HCT116 (cell line): ENCODE measurements at regions not wholly inside any gene's neighbourhood (a gene's known extent, or its start where the extent isn't known, plus 50 kb on each side); places are given as distances from the start of the nearest gene placed in this dataset.

Experiments used
- ATAC-seq: fragments of 200-7000 bp; cut with Tn5 transposase; 2 replicates; pipeline ENCODE4 v1.9.1; 2020; ENCODE audit warnings: mild to moderate bottlenecking, moderate library complexity
- BruUV-seq: library from RNA; stranded (reverse); fragments of 400-500 nt; replicated peaks from 2 replicates; lab custom pipeline; 2021; lab: Mats Ljungman, UMichigan
- CTCF ChIA-PET: fragments of 300-600 bp; sonication (Branson Sonifier 250); formaldehyde crosslinking; loops from one replicate; lab custom pipeline; 2021; ENCODE audit warnings: antibody characterized with exemption; lab: Charles Lee
- POLR2A ChIA-PET: fragments of 300-600, 350-600 bp; sonication (Branson Sonifier 250); formaldehyde crosslinking; loops from one replicate; lab custom pipeline; 2021; ENCODE audit warnings: antibody characterized with exemption; lab: Charles Lee
- RAD21 ChIA-PET, 2 experiments: fragments of 300-600 bp; sonication (Branson Sonifier 250); formaldehyde crosslinking; loops; one replicate each; lab custom pipeline; 2023; ENCODE audit warnings: low total read pairs in 2 of 2; ENCODE audit not compliant: uncharacterized antibody in 2 of 2, unreplicated experiment in 2 of 2, low non-redundant PET in 1 of 2; lab: Charles Lee
- DNase-seq: peaks from one replicate; pipeline ENCODE4 v3.0.0-alpha.2; 2010; ENCODE audit warnings: low read depth, low spot score
- H2AFZ ChIP-seq: fragments of 200-600 bp; shearing (Covaris generic), sonication (generic); 2 replicates; pipeline ENCODE4 v1.6.1; 2017; ENCODE audit warnings: low read depth, mixed run types, mixed read lengths, antibody characterized with exemption, low read length; ENCODE audit not compliant: poor library complexity, severe bottlenecking
- H3K27ac ChIP-seq: 2 replicates; pipeline ENCODE4 v1.5.1; 2012; ENCODE audit warnings: low read depth, low read length
- H3K27me3 ChIP-seq: fragments of 200-600 bp; sonication (generic); 2 replicates; pipeline ENCODE4 v1.6.1; 2016; ENCODE audit warnings: mixed run types, low read length, mixed read lengths; ENCODE audit not compliant: insufficient read depth
- H3K36me3 ChIP-seq, 2 experiments: fragments of 200-500 bp in 1 of 2; fragments of 200-600 bp in 1 of 2; sonication (Bioruptor generic) in 1 of 2; sonication (generic) in 1 of 2; 2 replicates each; pipeline versions ENCODE4 v1.5.1 to v1.6.1; 2014 to 2016; ENCODE audit warnings: low read length in 2 of 2, inconsistent platforms in 1 of 2, mixed read lengths in 1 of 2, mixed run types in 1 of 2; ENCODE audit not compliant: insufficient read depth in 2 of 2, control insufficient read depth in 1 of 2
- H3K4me1 ChIP-seq, 2 experiments: fragments of 200-600 bp in 1 of 2; sonication (generic) in 1 of 2; 2 replicates each; pipeline versions ENCODE4 v1.5.1 to v1.6.1; 2012 to 2017; ENCODE audit warnings: low read length in 2 of 2, inconsistent platforms in 1 of 2, mild to moderate bottlenecking in 1 of 2, mixed read lengths in 1 of 2, mixed run types in 1 of 2, moderate library complexity in 1 of 2; ENCODE audit not compliant: insufficient read depth in 2 of 2, control insufficient read depth in 1 of 2
- H3K4me2 ChIP-seq: fragments of 200-600 bp; sonication (generic); 2 replicates; pipeline ENCODE4 v1.6.1; 2017; ENCODE audit warnings: mixed run types, low read length, mixed read lengths
- H3K4me3 ChIP-seq, 2 experiments: fragments of 200-600 bp in 1 of 2; sonication (generic) in 1 of 2; replicated peaks in 1 of 2; 2 replicates each; pipeline ENCODE4 v1.5.1; 2011 to 2016; ENCODE audit warnings: low read length in 2 of 2, control low read depth in 1 of 2, low read depth in 1 of 2, mild to moderate bottlenecking in 1 of 2, mixed read lengths in 1 of 2, mixed run types in 1 of 2
- H3K79me2 ChIP-seq: fragments of 200-600 bp; sonication (generic); 2 replicates; pipeline ENCODE4 v1.6.1; 2017; ENCODE audit warnings: mild to moderate bottlenecking, mixed run types, low read length, moderate library complexity, mixed read lengths; ENCODE audit not compliant: insufficient read depth
- H3K9ac ChIP-seq: fragments of 200-600 bp; sonication (generic); 2 replicates; pipeline ENCODE4 v1.6.1; 2016; ENCODE audit warnings: low read length, mixed read lengths
- H3K9me2 ChIP-seq: fragments of 200-600 bp; sonication (generic), shearing (Covaris generic); 2 replicates; pipeline ENCODE4 v1.6.1; 2017; ENCODE audit warnings: mixed run types, mild to moderate bottlenecking, moderate library complexity; ENCODE audit not compliant: insufficient read depth
- H3K9me3 ChIP-seq, 2 experiments: fragments of 200-500 bp in 1 of 2; fragments of 200-600 bp in 1 of 2; sonication (Bioruptor generic) in 1 of 2; sonication (generic) in 1 of 2; 2 replicates each; pipeline ENCODE4 v1.6.1; 2014 to 2017; ENCODE audit warnings: low read length in 2 of 2, mixed read lengths in 2 of 2, inconsistent platforms in 1 of 2, low read depth in 1 of 2, mild to moderate bottlenecking in 1 of 2, mixed run types in 1 of 2, moderate library complexity in 1 of 2; ENCODE audit not compliant: control insufficient read depth in 1 of 2, insufficient read depth in 1 of 2
- H4K20me1 ChIP-seq: fragments of 200-600 bp; sonication (generic), shearing (Covaris generic); 2 replicates; pipeline ENCODE4 v1.6.1; 2017; ENCODE audit warnings: mixed run types, mild to moderate bottlenecking, moderate library complexity; ENCODE audit not compliant: insufficient read depth
- CEBPB ChIP-seq: IDR thresholded peaks from 2 replicates; pipeline ENCODE4 v1.6.1; 2012; ENCODE audit warnings: low read depth
- EZH2 ChIP-seq: fragments of 200-600 bp; sonication (generic); IDR thresholded peaks from 2 replicates; pipeline ENCODE4 v1.6.1; 2017; ENCODE audit warnings: antibody characterized with exemption, mixed run types
- FOSL1 ChIP-seq: IDR thresholded peaks from 2 replicates; pipeline ENCODE4 v1.6.1; 2012; ENCODE audit warnings: low read depth
- POLR2A ChIP-seq: IDR thresholded peaks from 2 replicates; pipeline ENCODE4 v1.7.0; 2011; ENCODE audit warnings: borderline replicate concordance; ENCODE audit not compliant: insufficient read depth, insufficient read length; ENCODE audit errors: extremely low read depth
- POLR2AphosphoS5 ChIP-seq: IDR thresholded peaks from 2 replicates; pipeline ENCODE4 v1.6.1; 2011; ENCODE audit warnings: mild to moderate bottlenecking, low read depth, low read length, moderate library complexity
- REST ChIP-seq: IDR thresholded peaks from 2 replicates; pipeline ENCODE4 v1.6.1; 2012; ENCODE audit warnings: low read depth
- SIN3A ChIP-seq: IDR thresholded peaks from 2 replicates; pipeline ENCODE4 v1.6.1; 2012; ENCODE audit warnings: low read depth
- SP1 ChIP-seq: IDR thresholded peaks from 2 replicates; pipeline ENCODE4 v1.6.1; 2012; ENCODE audit warnings: low read depth
- SRF ChIP-seq: IDR thresholded peaks from 2 replicates; pipeline ENCODE4 v1.6.1; 2012; ENCODE audit warnings: low read depth
- TCF7L2 ChIP-seq: IDR thresholded peaks from 2 replicates; pipeline ENCODE4 v1.7.0; 2011; ENCODE audit warnings: borderline replicate concordance, inconsistent platforms; ENCODE audit not compliant: insufficient read depth, insufficient read length; ENCODE audit errors: extremely low read depth
- YY1 ChIP-seq: IDR thresholded peaks from 2 replicates; pipeline ENCODE4 v1.6.1; 2011; ENCODE audit warnings: low read length, low read depth, moderate library complexity, mild to moderate bottlenecking; ENCODE audit not compliant: insufficient replicate concordance; ENCODE audit errors: extremely low read depth
- ZBTB33 ChIP-seq: IDR thresholded peaks from 2 replicates; pipeline ENCODE4 v1.6.1; 2011; ENCODE audit warnings: mild to moderate bottlenecking, low read length, moderate library complexity; ENCODE audit not compliant: insufficient replicate concordance; ENCODE audit errors: extremely low read depth
- ZFX ChIP-seq: fragments of 450-650 bp; IDR thresholded peaks from 2 replicates; pipeline ENCODE4 v1.6.1; 2017
- intact Hi-C: fragments of 100-400 bp; cut with micrococcal nuclease; formaldehyde crosslinking; loops from 2 replicates; pipeline ENCODE4 v1.10.0; 2022
- TF ChIP-seq, protein P1 (sequence below): IDR thresholded peaks from 2 replicates; pipeline ENCODE4 v1.6.1; 2012
- TF ChIP-seq, protein P2 (sequence below), 3 experiments: fragments of 200-600 bp in 1 of 3; sonication (generic) in 1 of 3; IDR thresholded peaks in 2 of 3; conservative IDR thresholded peaks in 1 of 3; 2 replicates each; pipeline ENCODE4 v1.5.1; 2012 to 2017; ENCODE audit warnings: low read depth in 2 of 3, low read length in 2 of 3, antibody characterized with exemption in 1 of 3, borderline replicate concordance in 1 of 3, control low read depth in 1 of 3, mild to moderate bottlenecking in 1 of 3, mixed read lengths in 1 of 3, mixed run types in 1 of 3, moderate library complexity in 1 of 3; ENCODE audit not compliant: insufficient read depth in 1 of 3

GRCh38 chr9:71509054-71509453, 259.3 kb downstream of the CEMIP2 start:
- H3K4me3 ChIP-seq = no peak overlapping the region

More at GRCh38 chr9:71509054-71509453, 259.3 kb downstream of the CEMIP2 start:
- TF ChIP-seq POLR2AphosphoS5 = no peak
- no peak for TF ChIP-seq POLR2A
- no peak for TF ChIP-seq SIN3A
- no peak for TF ChIP-seq ZFX
- no peak for TF ChIP-seq EZH2
- no peak for TF ChIP-seq YY1
- TF ChIP-seq, protein P1, sequence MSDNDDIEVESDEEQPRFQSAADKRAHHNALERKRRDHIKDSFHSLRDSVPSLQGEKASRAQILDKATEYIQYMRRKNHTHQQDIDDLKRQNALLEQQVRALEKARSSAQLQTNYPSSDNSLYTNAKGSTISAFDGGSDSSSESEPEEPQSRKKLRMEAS = no peak
- no peak for TF ChIP-seq TCF7L2
- TF ChIP-seq, protein P2, sequence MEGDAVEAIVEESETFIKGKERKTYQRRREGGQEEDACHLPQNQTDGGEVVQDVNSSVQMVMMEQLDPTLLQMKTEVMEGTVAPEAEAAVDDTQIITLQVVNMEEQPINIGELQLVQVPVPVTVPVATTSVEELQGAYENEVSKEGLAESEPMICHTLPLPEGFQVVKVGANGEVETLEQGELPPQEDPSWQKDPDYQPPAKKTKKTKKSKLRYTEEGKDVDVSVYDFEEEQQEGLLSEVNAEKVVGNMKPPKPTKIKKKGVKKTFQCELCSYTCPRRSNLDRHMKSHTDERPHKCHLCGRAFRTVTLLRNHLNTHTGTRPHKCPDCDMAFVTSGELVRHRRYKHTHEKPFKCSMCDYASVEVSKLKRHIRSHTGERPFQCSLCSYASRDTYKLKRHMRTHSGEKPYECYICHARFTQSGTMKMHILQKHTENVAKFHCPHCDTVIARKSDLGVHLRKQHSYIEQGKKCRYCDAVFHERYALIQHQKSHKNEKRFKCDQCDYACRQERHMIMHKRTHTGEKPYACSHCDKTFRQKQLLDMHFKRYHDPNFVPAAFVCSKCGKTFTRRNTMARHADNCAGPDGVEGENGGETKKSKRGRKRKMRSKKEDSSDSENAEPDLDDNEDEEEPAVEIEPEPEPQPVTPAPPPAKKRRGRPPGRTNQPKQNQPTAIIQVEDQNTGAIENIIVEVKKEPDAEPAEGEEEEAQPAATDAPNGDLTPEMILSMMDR (IDR thresholded peaks at IDR 0.05 in 2 of 3, conservative IDR thresholded peaks at IDR 0.05 in 1 of 3; ENCODE audit: borderline replicate concordance in 1 of 3, insufficient read depth in 1 of 3, low read depth in 2 of 3, low read length in 2 of 3) = no peak
- TF ChIP-seq CEBPB = no peak
- no peak for TF ChIP-seq FOSL1
- no peak for TF ChIP-seq SRF
- no peak for TF ChIP-seq REST
- no peak for TF ChIP-seq SP1
- no peak for TF ChIP-seq ZBTB33
- DNase-seq (no peak), ATAC-seq (no peak)
- no peaks in the 10 kb centered on the region for H4K20me1 ChIP-seq
- no peaks in the 10 kb centered on the region for H3K9me3 ChIP-seq
- CTCF ChIA-PET = no interaction called here
- RAD21 ChIA-PET = no interaction called here
- BruUV-seq = no TSS peak
- intact Hi-C loops = no loop called here
- no peaks in the 10 kb centered on the region for H3K36me3 ChIP-seq
- no peak overlapping the region for H3K4me2 ChIP-seq
- H3K27ac ChIP-seq = no peak overlapping the region
- no peaks in the 10 kb centered on the region for H3K4me1 ChIP-seq
- no peaks in the 10 kb centered on the region for H3K9me2 ChIP-seq
- H3K9ac ChIP-seq = no peak overlapping the region
- H2AFZ ChIP-seq = no peak overlapping the region
- peaks cover 32% of the 10 kb centered on the region for H3K27me3 ChIP-seq
- POLR2A ChIA-PET = no interaction called here
- H3K79me2 ChIP-seq = no peaks in the 10 kb centered on the region
